ENCODE measurements at regions not wholly inside any gene's neighbourhood (a gene's known extent, or its start where the extent isn't known, plus 50 kb on each side); places are given as distances from the start of the nearest gene placed in this dataset.

DNA sequence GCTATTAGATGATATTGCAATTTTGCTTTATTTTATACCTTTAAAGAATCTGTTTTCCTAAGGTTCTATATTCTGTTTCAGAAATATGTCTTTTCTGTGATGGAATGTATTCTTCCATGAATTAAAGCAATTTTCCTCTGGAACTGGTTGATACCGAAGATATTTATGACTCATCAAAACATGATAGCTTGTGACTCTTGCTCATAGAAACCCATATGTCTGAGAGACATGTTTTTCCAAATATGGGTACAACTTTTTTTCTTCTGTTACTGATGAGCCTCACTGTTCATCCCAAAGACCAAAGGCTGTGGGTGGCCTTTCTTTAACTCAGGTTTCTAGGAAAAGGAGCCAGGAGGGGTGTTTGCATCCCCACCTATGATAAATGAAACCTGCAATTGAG lies 126.1 kb upstream of the PAPPA start:
- DNase-seq (ENCODE audit: low read depth) = peak; percentile 60

DNA sequence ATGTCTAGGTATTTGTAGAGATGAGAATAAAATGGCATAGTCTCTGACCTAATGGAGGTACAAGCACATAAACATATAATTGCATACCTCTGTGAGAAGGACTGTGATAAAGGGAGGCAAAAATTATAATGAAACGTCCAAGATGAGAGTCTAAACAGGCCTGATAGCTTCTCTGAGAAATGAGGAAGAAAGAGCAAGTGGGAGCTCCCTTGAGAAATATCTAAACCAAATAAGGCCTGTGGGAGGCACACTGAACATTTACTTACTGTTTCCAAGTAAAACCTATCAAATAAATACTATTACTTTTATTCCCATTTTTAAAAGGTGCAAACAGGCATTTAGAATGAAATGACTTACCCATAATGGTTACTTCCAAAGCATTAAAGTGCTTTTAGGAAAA lies 125.6 kb upstream of the PAPPA start:
- H3K4me3 ChIP-seq (ENCODE audit: low read length) = no peak overlapping the region
- TF ChIP-seq, protein P1, sequence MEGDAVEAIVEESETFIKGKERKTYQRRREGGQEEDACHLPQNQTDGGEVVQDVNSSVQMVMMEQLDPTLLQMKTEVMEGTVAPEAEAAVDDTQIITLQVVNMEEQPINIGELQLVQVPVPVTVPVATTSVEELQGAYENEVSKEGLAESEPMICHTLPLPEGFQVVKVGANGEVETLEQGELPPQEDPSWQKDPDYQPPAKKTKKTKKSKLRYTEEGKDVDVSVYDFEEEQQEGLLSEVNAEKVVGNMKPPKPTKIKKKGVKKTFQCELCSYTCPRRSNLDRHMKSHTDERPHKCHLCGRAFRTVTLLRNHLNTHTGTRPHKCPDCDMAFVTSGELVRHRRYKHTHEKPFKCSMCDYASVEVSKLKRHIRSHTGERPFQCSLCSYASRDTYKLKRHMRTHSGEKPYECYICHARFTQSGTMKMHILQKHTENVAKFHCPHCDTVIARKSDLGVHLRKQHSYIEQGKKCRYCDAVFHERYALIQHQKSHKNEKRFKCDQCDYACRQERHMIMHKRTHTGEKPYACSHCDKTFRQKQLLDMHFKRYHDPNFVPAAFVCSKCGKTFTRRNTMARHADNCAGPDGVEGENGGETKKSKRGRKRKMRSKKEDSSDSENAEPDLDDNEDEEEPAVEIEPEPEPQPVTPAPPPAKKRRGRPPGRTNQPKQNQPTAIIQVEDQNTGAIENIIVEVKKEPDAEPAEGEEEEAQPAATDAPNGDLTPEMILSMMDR (conservative IDR thresholded peaks at IDR 0.05; ENCODE audit: low read depth, low read length) = no peak
- no peak for DNase-seq (ENCODE audit: low read depth)

More for the DNA sequence above, 126.1 kb upstream of the PAPPA start:
- no peak overlapping the region for H3K4me3 ChIP-seq (ENCODE audit: low read length)
- TF ChIP-seq, protein P1 (conservative IDR thresholded peaks at IDR 0.05; ENCODE audit: low read depth, low read length) = no peak

DNA sequence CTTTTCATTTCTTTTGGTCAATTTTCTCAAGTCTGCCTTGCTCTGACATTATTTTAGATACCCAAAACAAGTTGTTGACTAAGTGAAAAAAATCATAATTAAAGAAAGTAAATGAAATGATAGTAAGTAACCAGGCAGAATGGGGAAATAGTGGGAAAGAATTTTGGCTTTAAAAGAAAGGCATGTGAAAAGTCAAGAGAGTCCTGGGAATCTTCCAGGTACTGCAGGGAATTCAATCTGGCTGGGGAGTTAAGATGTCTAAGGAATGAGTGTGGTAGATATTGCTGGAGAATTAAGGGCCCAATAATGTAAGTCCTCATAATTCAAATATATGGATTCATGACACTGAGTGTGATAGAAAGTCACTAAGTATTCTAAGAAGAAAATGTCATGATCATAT lies 123.1 kb upstream of the PAPPA start:
- DNase-seq (ENCODE audit: low read depth) = no peak
- no peak overlapping the region for H3K4me3 ChIP-seq (ENCODE audit: low read length)
- TF ChIP-seq, protein P1 (conservative IDR thresholded peaks at IDR 0.05; ENCODE audit: low read depth, low read length) = no peak

DNA sequence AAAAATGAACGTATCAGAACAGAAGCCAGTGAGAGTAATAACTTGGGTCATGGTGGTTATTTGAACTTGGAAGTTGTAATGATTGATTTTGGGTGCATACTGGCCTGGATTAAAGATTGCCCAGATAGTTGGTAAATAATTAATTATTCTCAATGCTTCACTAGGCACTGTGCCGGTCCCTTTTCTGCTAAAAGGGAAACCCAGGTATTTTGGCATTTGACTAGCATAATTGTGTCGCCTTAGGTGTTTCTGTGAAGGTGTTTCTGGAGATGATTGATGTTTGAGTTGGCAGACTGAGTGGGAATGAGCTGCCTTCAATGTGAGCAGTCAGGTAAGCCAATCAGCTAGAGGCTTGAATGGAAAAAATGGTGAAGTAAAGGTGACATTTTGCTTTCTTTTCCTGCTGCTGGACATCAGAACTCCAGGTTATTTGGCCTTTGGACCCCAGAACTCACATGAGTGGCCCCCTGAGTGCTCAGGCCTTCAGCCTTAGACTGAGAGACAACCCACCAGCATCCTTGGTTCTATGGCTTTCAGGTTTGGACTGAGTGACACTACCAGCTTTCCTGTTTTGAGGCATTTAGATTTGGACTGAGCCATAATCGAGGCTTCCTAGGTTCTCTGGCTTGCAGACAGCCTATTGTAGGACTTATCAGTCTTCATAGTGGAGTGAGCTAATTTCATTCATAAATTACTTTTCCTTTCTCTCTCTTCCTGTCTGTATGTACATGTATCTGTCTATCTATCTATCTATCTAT lies 120.7 kb upstream of the PAPPA start:
- no peak for DNase-seq (ENCODE audit: low read depth)
- TF ChIP-seq, protein P1 (conservative IDR thresholded peaks at IDR 0.05; ENCODE audit: low read depth, low read length) = no peak
- H3K4me3 ChIP-seq (ENCODE audit: low read length) = no peak overlapping the region

DNA sequence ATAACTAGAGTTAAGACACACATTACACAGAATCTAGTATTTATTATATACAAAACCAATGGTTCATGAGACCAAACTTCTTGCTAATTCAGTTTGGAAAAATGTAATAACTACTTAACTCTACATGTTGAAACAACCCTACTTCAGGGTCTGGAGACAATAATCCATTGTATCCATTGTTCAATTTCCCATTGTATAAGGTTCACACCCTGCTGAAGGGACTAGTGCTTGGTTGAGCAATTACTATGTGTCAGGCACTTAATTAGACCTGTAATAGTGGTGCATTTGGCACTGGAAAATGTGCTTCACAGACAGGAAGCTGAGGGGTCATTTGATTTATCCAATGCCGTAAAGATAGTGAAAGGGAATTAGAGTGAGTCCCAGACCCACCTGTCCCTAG lies 114.3 kb upstream of the PAPPA start:
- DNase-seq (ENCODE audit: low read depth) = no peak
- TF ChIP-seq, protein P1 (conservative IDR thresholded peaks at IDR 0.05; ENCODE audit: low read depth, low read length) = no peak
- no peak overlapping the region for H3K4me3 ChIP-seq (ENCODE audit: low read length)

DNA sequence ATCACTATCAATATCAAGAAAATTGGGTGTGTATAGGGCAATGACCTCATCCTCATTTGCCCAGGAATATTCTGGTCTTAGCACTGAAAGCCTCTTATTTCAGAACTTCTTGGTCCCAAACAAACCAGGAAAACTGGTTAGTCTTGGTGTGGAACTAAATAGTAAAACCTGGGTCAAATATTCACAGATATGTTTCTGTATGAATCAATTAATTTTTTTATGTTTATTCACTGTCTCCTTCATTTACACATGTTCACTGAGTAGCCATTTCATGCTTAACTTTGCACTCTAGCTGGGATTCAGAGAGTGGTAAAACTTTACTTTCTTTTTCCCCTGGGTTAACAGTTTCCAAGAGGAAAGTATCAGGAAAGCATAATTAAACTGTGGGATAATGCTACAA lies 113.7 kb upstream of the PAPPA start:
- no peak for DNase-seq (ENCODE audit: low read depth)
- H3K4me3 ChIP-seq (ENCODE audit: low read length) = no peak overlapping the region
- TF ChIP-seq, protein P1 (conservative IDR thresholded peaks at IDR 0.05; ENCODE audit: low read depth, low read length) = no peak

DNA sequence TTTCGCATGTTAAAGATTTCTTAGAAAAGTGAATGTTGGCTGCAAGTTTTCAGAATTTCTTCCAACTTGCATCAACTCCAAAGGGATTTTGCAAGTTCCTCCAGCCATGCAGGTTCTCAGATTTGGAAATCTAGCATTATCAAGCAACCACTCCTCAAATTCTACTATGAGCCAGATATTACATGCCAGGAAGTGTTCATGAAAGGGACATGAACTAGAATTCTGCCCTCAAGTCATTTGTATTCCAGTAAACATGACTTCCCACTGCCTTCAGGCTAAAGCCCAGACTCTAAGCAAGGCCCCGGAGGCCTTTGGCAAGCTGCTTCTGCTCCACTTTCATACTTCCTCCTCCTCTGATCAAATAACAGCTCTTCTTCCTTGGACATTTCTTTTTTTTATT lies 111.3 kb upstream of the PAPPA start:
- TF ChIP-seq, protein P1 (conservative IDR thresholded peaks at IDR 0.05; ENCODE audit: low read depth, low read length) = no peak
- no peak for DNase-seq (ENCODE audit: low read depth)
- no peak overlapping the region for H3K4me3 ChIP-seq (ENCODE audit: low read length)

All from retinal pigment epithelial cell (primary cell).